Prostate gland (tissue), 2 donors: ENCODE measurements at regions not wholly inside any gene's neighbourhood (a gene's known extent, or its start where the extent isn't known, plus 50 kb on each side); places are given as distances from the start of the nearest gene placed in this dataset.

ENCODE experiments used
- POLR2A ChIP-seq: fragments of 450-650 bp; IDR thresholded peaks from one replicate; pipeline ENCODE4 v1.6.1; 2016; ENCODE audit warnings: antibody characterized with exemption, mild to moderate bottlenecking
- POLR2AphosphoS5 ChIP-seq: sonication (generic); formaldehyde crosslinking; IDR thresholded peaks from one replicate; pipeline ENCODE4 v1.6.1; 2017; ENCODE audit warnings: antibody characterized with exemption
- TF ChIP-seq, protein P1 (sequence below), 4 experiments: fragments of 200-600 bp in 2 of 4; fragments of 450-650 bp in 2 of 4; sonication (generic) in 2 of 4; IDR thresholded peaks; 1 replicate in 3 of 4; 2 replicates in 1 of 4; pipeline ENCODE4 v1.5.1; 2016 to 2019; ENCODE audit warnings: antibody characterized with exemption in 4 of 4, mild to moderate bottlenecking in 2 of 4, moderate library complexity in 2 of 4

DNA sequence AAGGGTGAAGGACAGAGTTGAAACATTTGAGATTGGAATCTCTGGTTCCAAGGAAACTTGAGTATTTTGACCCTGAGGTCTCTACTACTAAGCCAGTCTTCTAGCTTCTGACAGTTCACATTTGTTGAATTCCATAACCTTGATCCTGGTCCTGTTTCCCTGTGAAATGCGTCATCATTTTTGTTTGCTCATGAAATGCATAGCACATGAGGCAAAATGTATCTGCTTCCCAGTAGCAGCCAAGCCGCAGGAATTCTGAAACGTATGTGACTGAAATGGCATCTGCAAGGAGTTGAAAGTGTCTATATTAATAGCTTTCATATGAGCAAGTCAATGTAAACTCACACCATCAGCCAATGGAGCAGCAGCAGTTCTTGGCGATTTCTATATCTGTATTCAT, 307.9 kb downstream of the CSNK1G3 start:
- TF ChIP-seq POLR2A: no peak
- TF ChIP-seq, protein P1, sequence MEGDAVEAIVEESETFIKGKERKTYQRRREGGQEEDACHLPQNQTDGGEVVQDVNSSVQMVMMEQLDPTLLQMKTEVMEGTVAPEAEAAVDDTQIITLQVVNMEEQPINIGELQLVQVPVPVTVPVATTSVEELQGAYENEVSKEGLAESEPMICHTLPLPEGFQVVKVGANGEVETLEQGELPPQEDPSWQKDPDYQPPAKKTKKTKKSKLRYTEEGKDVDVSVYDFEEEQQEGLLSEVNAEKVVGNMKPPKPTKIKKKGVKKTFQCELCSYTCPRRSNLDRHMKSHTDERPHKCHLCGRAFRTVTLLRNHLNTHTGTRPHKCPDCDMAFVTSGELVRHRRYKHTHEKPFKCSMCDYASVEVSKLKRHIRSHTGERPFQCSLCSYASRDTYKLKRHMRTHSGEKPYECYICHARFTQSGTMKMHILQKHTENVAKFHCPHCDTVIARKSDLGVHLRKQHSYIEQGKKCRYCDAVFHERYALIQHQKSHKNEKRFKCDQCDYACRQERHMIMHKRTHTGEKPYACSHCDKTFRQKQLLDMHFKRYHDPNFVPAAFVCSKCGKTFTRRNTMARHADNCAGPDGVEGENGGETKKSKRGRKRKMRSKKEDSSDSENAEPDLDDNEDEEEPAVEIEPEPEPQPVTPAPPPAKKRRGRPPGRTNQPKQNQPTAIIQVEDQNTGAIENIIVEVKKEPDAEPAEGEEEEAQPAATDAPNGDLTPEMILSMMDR (IDR thresholded peaks at IDR 0.05): no peak
- TF ChIP-seq POLR2AphosphoS5: no peak
